Testis (tissue), 2 donors: ENCODE measurements at regions not wholly inside any gene's neighbourhood (a gene's known extent, or its start where the extent isn't known, plus 50 kb on each side); places are given as distances from the start of the nearest gene placed in this dataset.
"Not testable (repeated sequence)": the region's sequence is repeated elsewhere in the genome, so short reads cannot be mapped to it uniquely, and the experiment has no call there.

ENCODE experiments used
- DNase-seq: peaks from one replicate; pipeline ENCODE4 v3.0.0-alpha.2; 2019
- H3K27ac ChIP-seq, 2 donors: fragments of 200-600 bp; sonication (generic); one replicate each; pipeline ENCODE4 v1.5.1; 2019
- H3K27me3 ChIP-seq: fragments of 200-600 bp; sonication (generic); one replicate; pipeline ENCODE4 v1.5.1; 2019
- H3K36me3 ChIP-seq: fragments of 200-600 bp; sonication (generic); one replicate; pipeline ENCODE4 v1.5.1; 2017; ENCODE audit warnings: low read depth; ENCODE audit errors: missing control alignments
- H3K4me1 ChIP-seq: fragments of 200-600 bp; sonication (generic); one replicate; pipeline ENCODE4 v1.5.1; 2019
- H3K4me3 ChIP-seq, 2 donors: fragments of 200-600 bp; sonication (generic); one replicate each; pipeline ENCODE4 v1.5.1; 2017 to 2019
- H3K9me3 ChIP-seq: fragments of 200-600 bp; sonication (generic); one replicate; pipeline ENCODE4 v1.5.1; 2017
- POLR2A ChIP-seq: fragments of 450-650 bp; IDR thresholded peaks from one replicate; pipeline ENCODE4 v1.6.1; 2017; ENCODE audit warnings: antibody characterized with exemption, mild to moderate bottlenecking, moderate library complexity
- WGBS, 2 donors: methylation state at CpG; one replicate each; pipeline ENCODE4 v1.1.5; 2018; 5-methylcytosine and 5-hydroxymethylcytosine counted together
- intact Hi-C: fragments of 100-400 bp; cut with DNase I; formaldehyde crosslinking; loops from one replicate; pipeline ENCODE4 v1.15.1; 2023; ENCODE audit warnings: low total_unique reads
- TF ChIP-seq, protein P1 (sequence below), 3 experiments: fragments of 450-650 bp in 2 of 3; fragments of 200-600 bp in 1 of 3; sonication (generic) in 1 of 3; IDR thresholded peaks; one replicate each; pipeline ENCODE4 v1.5.1; 2016 to 2019; ENCODE audit warnings: antibody characterized with exemption in 3 of 3, mild to moderate bottlenecking in 2 of 3, moderate library complexity in 1 of 3

GRCh38 chr5:34553581-34553980, 102.5 kb upstream of the RAI14 start:
- Histone ChIP-seq H3K36me3 (no peaks in the 10 kb centered on the region), H3K4me3 (no peak overlapping the region), H3K27me3 (no peaks in the 10 kb centered on the region), H3K4me1 (peaks cover 2% of the 10 kb centered on the region), H3K9me3 (no peaks in the 10 kb centered on the region), H3K27ac (no peak overlapping the region)
- TF ChIP-seq, protein P1, sequence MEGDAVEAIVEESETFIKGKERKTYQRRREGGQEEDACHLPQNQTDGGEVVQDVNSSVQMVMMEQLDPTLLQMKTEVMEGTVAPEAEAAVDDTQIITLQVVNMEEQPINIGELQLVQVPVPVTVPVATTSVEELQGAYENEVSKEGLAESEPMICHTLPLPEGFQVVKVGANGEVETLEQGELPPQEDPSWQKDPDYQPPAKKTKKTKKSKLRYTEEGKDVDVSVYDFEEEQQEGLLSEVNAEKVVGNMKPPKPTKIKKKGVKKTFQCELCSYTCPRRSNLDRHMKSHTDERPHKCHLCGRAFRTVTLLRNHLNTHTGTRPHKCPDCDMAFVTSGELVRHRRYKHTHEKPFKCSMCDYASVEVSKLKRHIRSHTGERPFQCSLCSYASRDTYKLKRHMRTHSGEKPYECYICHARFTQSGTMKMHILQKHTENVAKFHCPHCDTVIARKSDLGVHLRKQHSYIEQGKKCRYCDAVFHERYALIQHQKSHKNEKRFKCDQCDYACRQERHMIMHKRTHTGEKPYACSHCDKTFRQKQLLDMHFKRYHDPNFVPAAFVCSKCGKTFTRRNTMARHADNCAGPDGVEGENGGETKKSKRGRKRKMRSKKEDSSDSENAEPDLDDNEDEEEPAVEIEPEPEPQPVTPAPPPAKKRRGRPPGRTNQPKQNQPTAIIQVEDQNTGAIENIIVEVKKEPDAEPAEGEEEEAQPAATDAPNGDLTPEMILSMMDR (IDR thresholded peaks at IDR 0.05) = no peak
- TF ChIP-seq POLR2A = no peak
- WGBS, 2 donors = 70 to 79% methylated on average over 3 of the region's 3 CpGs
- intact Hi-C loops = no loop called here
- no peak for DNase-seq

DNA sequence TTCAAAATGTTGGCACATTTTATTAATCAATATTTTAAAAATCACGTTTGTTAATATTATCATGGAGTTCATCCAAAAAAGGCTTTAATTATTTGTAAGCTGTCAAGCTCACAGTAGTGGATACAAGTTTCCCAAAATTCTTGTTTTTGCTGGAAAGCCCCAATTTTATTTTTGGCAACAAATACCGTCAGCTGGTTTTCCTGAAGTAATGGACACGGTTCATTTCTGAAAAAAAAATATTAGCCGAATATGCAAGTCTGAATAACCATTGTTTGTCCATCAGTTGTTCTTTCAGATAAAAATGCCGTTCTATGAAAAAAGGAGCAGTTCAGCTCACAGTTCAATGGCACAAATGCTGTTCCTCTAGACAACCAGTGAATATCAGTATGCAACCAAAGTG, 101.5 kb upstream of the RAI14 start:
- intact Hi-C loops = no loop called here
- Histone ChIP-seq H3K27me3 (no peaks in the 10 kb centered on the region), H3K27ac (no peak overlapping the region), H3K4me1 (peaks cover 2% of the 10 kb centered on the region), H3K4me3 (no peak overlapping the region), H3K36me3 (no peaks in the 10 kb centered on the region), H3K9me3 (no peaks in the 10 kb centered on the region)
- 37 to 38% methylated on average over 5 of the region's 5 CpGs for WGBS, 2 donors
- TF ChIP-seq POLR2A = no peak
- TF ChIP-seq, protein P1 (IDR thresholded peaks at IDR 0.05) = no peak
- DNase-seq = no peak

- H3K4me1 ChIP-seq = peaks cover 2% of the 10 kb centered on the region
- no peak for TF ChIP-seq POLR2A
- TF ChIP-seq, protein P1 (IDR thresholded peaks at IDR 0.05) = no peak
- WGBS, 2 donors = 77 to 81% methylated on average over 10 of the region's 10 CpGs
- H3K36me3 ChIP-seq = no peaks in the 10 kb centered on the region
- H3K27me3 ChIP-seq = no peaks in the 10 kb centered on the region
- no peaks in the 10 kb centered on the region for H3K9me3 ChIP-seq
- intact Hi-C loops = no loop called here
- H3K27ac ChIP-seq = no peak overlapping the region
- DNase-seq = no peak
- no peak overlapping the region for H3K4me3 ChIP-seq
Measured at GRCh38 chr5:34555699-34556508, 100.2 kb upstream of the RAI14 start.

- DNase-seq = no peak
- 68 to 73% methylated on average over 2 of the region's 2 CpGs for WGBS, 2 donors
- TF ChIP-seq, protein P1 (IDR thresholded peaks at IDR 0.05) = no peak
- TF ChIP-seq POLR2A = no peak
- Histone ChIP-seq H3K9me3 (no peaks in the 10 kb centered on the region), H3K36me3 (no peaks in the 10 kb centered on the region), H3K4me3 (no peak overlapping the region), H3K4me1 (peaks cover 2% of the 10 kb centered on the region), H3K27ac (no peak overlapping the region), H3K27me3 (no peaks in the 10 kb centered on the region)
- intact Hi-C loops = no loop called here
Measured at GRCh38 chr5:34556509-34556782, 99.7 kb upstream of the RAI14 start.

DNA sequence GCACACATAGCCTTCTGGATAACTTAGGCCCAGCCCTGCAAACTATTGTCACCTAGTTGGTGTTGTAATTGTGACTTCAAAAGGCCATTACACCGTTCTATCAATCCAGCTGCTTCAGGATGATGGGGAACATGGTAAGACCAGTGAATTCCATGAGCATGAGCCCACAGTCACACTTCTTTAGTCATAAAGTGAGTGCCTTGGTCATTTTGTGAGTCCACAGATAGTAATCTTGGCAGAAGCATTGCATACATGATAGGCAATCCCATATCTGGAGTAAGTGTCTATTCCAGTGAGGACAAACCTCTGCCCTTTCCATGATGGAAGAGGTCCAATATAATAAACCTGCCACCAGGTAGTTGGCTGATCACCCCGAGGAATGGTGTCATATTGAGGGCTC, 94.5 kb upstream of the RAI14 start:
- DNase-seq, H3K36me3 ChIP-seq, intact Hi-C loops, H3K27ac ChIP-seq, H3K27me3 ChIP-seq, H3K4me3 ChIP-seq, H3K9me3 ChIP-seq: not testable (repeated sequence)
- 92 to 94% methylated on average over 2 of the region's 2 CpGs for WGBS, 2 donors
- H3K4me1 ChIP-seq = peaks cover 13% of the 10 kb centered on the region
